Tibial artery (tissue), 4 donors: ENCODE measurements at regions not wholly inside any gene's neighbourhood (a gene's known extent, or its start where the extent isn't known, plus 50 kb on each side); places are given as distances from the start of the nearest gene placed in this dataset.

Experiments used
- DNase-seq, 2 donors: peaks; one replicate each; pipeline ENCODE4 v3.0.0-alpha.2; 2019
- H3K27ac ChIP-seq, 2 donors: fragments of 200-600 bp; sonication (generic) in 1 of 2; 1 replicate in 1 of 2; 2 replicates in 1 of 2; pipeline ENCODE4 v1.5.1; 2018 to 2019; ENCODE audit warnings: mild to moderate bottlenecking in 1 of 2
- H3K27me3 ChIP-seq, 2 donors: fragments of 200-600 bp; sonication (generic) in 1 of 2; one replicate each; pipeline versions ENCODE4 v1.5.1 to v1.6.0; 2016 to 2019
- H3K36me3 ChIP-seq, 3 donors: fragments of 200-600 bp; sonication (generic) in 2 of 3; one replicate each; pipeline ENCODE4 v1.5.1; 2016 to 2019; ENCODE audit warnings: mild to moderate bottlenecking in 2 of 3
- H3K4me1 ChIP-seq, 4 donors: fragments of 200-600 bp; sonication (generic) in 2 of 4; 1 replicate in 3 of 4; 2 replicates in 1 of 4; pipeline ENCODE4 v1.5.1; 2016 to 2019
- H3K4me3 ChIP-seq, 2 donors: fragments of 200-600 bp; sonication (generic) in 1 of 2; 1 replicate in 1 of 2; 2 replicates in 1 of 2; pipeline ENCODE4 v1.5.1; 2018 to 2019; ENCODE audit warnings: mild to moderate bottlenecking in 2 of 2
- H3K9me3 ChIP-seq, 3 donors: fragments of 200-600 bp; sonication (generic) in 1 of 3; one replicate each; pipeline ENCODE4 v1.5.1; 2016 to 2019
- intact Hi-C: fragments of 100-400 bp; cut with DNase I; formaldehyde crosslinking; loops from one replicate; pipeline ENCODE4 v1.15.0; 2023; ENCODE audit warnings: low total_unique reads
- TF ChIP-seq, protein P1 (sequence below), 2 experiments: fragments of 200-600 bp in 1 of 2; fragments of 450-650 bp in 1 of 2; IDR thresholded peaks; one replicate each; pipeline ENCODE4 v1.5.1; 2017 to 2019; ENCODE audit warnings: antibody characterized with exemption in 2 of 2, mild to moderate bottlenecking in 1 of 2, moderate library complexity in 1 of 2

DNA sequence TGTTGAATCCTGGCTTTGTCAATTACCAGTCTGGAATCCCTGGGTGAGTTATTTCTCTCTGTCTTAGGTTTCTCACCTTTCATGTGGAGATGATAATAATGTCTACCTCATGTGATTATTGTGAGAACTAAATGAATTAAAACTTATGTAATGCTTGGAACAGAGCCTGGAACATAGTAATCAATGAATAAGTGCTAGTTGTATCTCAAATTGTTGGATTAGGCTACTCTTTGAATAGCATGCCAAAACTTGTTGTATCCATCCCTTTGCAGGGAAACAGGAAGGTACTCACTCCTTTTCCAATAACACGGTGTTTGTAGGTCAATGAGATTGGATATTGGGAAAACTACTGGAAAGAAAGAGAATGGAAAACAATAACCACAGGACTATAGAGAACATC, 796.6 kb upstream of the ZEB2 start:
- Histone ChIP-seq H3K36me3 (no peaks in the 10 kb centered on the region), H3K4me3 (no peak overlapping the region), H3K9me3 (no peaks in the 10 kb centered on the region), H3K27ac (no peak overlapping the region), H3K27me3 (no peaks in the 10 kb centered on the region), H3K4me1 (no peaks in the 10 kb centered on the region)
- TF ChIP-seq, protein P1, sequence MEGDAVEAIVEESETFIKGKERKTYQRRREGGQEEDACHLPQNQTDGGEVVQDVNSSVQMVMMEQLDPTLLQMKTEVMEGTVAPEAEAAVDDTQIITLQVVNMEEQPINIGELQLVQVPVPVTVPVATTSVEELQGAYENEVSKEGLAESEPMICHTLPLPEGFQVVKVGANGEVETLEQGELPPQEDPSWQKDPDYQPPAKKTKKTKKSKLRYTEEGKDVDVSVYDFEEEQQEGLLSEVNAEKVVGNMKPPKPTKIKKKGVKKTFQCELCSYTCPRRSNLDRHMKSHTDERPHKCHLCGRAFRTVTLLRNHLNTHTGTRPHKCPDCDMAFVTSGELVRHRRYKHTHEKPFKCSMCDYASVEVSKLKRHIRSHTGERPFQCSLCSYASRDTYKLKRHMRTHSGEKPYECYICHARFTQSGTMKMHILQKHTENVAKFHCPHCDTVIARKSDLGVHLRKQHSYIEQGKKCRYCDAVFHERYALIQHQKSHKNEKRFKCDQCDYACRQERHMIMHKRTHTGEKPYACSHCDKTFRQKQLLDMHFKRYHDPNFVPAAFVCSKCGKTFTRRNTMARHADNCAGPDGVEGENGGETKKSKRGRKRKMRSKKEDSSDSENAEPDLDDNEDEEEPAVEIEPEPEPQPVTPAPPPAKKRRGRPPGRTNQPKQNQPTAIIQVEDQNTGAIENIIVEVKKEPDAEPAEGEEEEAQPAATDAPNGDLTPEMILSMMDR (IDR thresholded peaks at IDR 0.05): no peak
- intact Hi-C loops: no loop called here
- no peak for DNase-seq

DNA sequence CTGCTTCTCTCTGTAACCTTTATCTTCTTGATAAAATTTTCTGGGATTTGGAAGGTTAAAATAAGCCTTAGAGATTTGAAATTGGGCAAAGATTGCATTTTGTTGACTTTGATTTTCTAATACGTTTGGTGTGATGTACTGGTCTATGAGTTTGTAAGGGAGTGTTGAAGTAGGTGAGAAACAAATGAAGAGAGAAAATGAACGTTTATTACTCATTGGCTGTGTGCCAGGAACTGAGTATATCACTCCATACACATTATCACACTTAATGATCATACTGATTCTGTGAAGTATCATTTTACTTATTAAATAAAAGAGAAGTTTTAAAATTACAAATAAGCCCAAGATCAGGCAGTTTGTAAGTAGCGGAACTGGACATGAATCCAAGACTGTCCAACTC, 795.1 kb upstream of the ZEB2 start:
- H3K27me3 ChIP-seq: no peaks in the 10 kb centered on the region
- H3K27ac ChIP-seq: no peak overlapping the region
- intact Hi-C loops: no loop called here
- no peaks in the 10 kb centered on the region for H3K4me1 ChIP-seq
- no peak overlapping the region for H3K4me3 ChIP-seq
- no peak for DNase-seq
- H3K36me3 ChIP-seq: no peaks in the 10 kb centered on the region
- no peaks in the 10 kb centered on the region for H3K9me3 ChIP-seq
- TF ChIP-seq, protein P1 (IDR thresholded peaks at IDR 0.05): no peak

DNA sequence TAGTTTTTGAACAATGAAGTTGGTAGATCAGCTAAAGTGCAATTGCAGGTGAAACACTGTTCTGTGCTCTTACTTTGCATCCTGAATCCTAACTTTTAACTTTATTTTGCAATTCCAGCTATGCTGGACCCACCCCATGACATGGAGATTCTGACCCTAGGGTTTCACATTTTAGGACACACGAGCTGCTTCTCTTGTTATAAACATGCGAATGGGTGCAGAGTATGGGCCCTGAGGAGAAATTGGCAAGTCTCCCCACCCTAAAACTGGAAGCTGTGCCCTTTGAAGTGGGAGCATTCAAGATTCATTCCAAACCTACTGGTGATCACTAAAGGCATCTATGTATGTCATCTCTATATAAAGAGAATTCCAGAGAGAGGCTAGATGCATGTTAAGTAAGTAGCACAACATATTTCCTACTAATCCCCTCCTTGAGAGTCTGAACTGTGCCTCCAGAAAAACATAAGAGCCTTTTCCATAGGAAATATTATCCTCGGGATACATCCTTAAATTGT, 794.3 kb upstream of the ZEB2 start:
- Histone ChIP-seq H3K36me3 (no peaks in the 10 kb centered on the region), H3K4me3 (no peak overlapping the region), H3K4me1 (no peaks in the 10 kb centered on the region), H3K27me3 (no peaks in the 10 kb centered on the region), H3K27ac (no peak overlapping the region), H3K9me3 (no peaks in the 10 kb centered on the region)
- intact Hi-C loops: no loop called here
- DNase-seq: no peak
- TF ChIP-seq, protein P1 (IDR thresholded peaks at IDR 0.05): no peak

DNA sequence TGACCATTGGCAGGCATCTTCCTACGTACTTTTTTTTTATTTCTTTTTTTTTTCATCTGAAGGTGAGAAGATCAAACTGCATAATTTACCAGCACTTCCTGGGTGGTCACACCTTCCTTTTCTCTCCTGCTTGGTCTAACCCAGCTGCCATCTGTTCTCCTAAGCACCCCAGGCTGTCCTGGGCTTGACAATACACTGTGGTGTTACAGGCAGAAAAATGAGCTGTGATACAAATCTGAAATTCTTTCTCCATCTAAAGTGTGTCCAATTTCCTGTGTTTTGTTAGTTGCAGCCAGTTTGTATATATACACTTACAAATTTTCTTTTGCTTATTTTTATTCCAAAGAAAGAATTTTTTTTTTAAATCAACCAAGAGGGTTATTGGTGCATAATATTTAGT, 786.0 kb upstream of the ZEB2 start:
- Histone ChIP-seq H3K27me3 (no peaks in the 10 kb centered on the region), H3K4me3 (no peak overlapping the region), H3K9me3 (no peaks in the 10 kb centered on the region), H3K36me3 (no peaks in the 10 kb centered on the region), H3K4me1 (no peaks in the 10 kb centered on the region), H3K27ac (no peak overlapping the region)
- intact Hi-C loops: no loop called here
- no peak for DNase-seq
- TF ChIP-seq, protein P1 (IDR thresholded peaks at IDR 0.05): no peak

DNA sequence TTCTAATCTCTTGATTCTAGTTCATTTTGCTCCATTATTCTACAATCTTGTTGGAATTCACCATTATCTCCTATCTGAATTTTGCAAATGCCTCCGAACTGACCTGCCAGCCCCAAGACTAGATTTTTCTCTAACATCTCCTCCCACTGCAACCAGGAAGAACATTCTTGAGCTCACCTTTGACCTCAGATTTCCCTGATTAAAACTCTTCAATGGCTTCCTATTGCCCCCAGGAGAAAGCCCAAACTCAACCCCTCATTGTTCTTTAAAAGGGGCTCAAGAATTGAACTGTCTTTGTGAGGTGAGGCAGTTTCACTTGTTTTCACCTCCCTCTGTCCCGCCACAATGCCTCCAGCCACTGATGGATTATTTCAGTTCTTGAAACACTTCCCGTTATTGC, 784.6 kb upstream of the ZEB2 start:
- Histone ChIP-seq H3K27ac (no peak overlapping the region), H3K9me3 (no peaks in the 10 kb centered on the region), H3K27me3 (no peaks in the 10 kb centered on the region), H3K4me3 (no peak overlapping the region), H3K36me3 (no peaks in the 10 kb centered on the region), H3K4me1 (no peaks in the 10 kb centered on the region)
- intact Hi-C loops: no loop called here
- TF ChIP-seq, protein P1 (IDR thresholded peaks at IDR 0.05): no peak
- DNase-seq: no peak

DNA sequence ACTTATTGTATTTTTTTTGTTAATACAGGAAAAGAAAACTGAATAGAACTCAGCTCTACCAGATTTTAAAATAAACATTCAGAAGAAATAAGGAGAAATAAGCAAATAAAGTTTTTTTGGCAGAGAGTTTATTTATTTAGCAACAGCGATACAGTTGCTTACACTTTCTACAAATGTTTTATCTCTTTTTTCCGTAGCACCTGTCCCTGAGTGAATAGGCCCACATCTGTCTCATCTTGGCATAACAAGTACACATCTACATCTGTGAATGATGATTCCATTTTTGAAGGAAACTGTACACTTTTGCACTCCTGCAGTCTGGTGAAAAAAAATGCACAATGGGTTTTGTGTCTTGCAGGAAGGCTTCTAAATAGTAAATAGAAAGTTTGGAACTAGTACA, 783.6 kb upstream of the ZEB2 start:
- H3K9me3 ChIP-seq: no peaks in the 10 kb centered on the region
- no peaks in the 10 kb centered on the region for H3K27me3 ChIP-seq
- intact Hi-C loops: no loop called here
- DNase-seq: no peak
- TF ChIP-seq, protein P1 (IDR thresholded peaks at IDR 0.05): no peak
- no peak overlapping the region for H3K4me3 ChIP-seq
- H3K4me1 ChIP-seq: no peaks in the 10 kb centered on the region
- H3K27ac ChIP-seq: no peak overlapping the region
- no peaks in the 10 kb centered on the region for H3K36me3 ChIP-seq
